IMR-90 (cell line): ENCODE measurements at regions not wholly inside any gene's neighbourhood (a gene's known extent, or its start where the extent isn't known, plus 50 kb on each side); places are given as distances from the start of the nearest gene placed in this dataset.

ENCODE experiments used
- ATAC-seq: fragments of 200-7000 bp; cut with Tn5 transposase; 2 replicates; pipeline ENCODE4 v1.9.1; 2020; ENCODE audit warnings: low read depth, mild to moderate bottlenecking, moderate library complexity
- BruUV-seq: library from RNA; stranded (reverse); fragments of 400-500 nt; replicated peaks from 2 replicates; lab custom pipeline; 2021; lab: Mats Ljungman, UMichigan
- CTCF ChIA-PET: fragments of 300-600 bp; formaldehyde crosslinking; extraction: SDS; loops from one replicate; lab custom pipeline; 2021; ENCODE audit warnings: antibody characterized with exemption; lab: Yijun Ruan, JAX
- POLR2A ChIA-PET: fragments of 300-600 bp; sonication (Branson Sonifier 250); formaldehyde crosslinking; loops from one replicate; lab custom pipeline; 2022; ENCODE audit warnings: antibody characterized with exemption; ENCODE audit not compliant: unreplicated experiment; lab: Charles Lee
- DNase-seq: peaks from one replicate; pipeline ENCODE4 v3.0.0; 2013
- H2AFZ ChIP-seq: replicated peaks from 2 replicates; pipeline ENCODE3; 2013; ENCODE audit warnings: low read length, mild to moderate bottlenecking; ENCODE audit not compliant: poor library complexity
- H2AK5ac ChIP-seq: 2 replicates; pipeline ENCODE4 v1.6.1; 2013; ENCODE audit warnings: low read depth, low read length, inconsistent platforms
- H2AK9ac ChIP-seq: replicated peaks from 2 replicates; pipeline ENCODE3; 2013; ENCODE audit warnings: mild to moderate bottlenecking, low read depth, low read length, moderate library complexity; ENCODE audit not compliant: poor library complexity
- H2BK120ac ChIP-seq: 2 replicates; pipeline ENCODE4 v1.6.1; 2013; ENCODE audit warnings: low read depth, low read length, inconsistent platforms
- H2BK15ac ChIP-seq: 3 replicates; pipeline ENCODE4 v1.6.1; 2013; ENCODE audit warnings: low read depth, low read length, inconsistent platforms
- H2BK20ac ChIP-seq: 2 replicates; pipeline ENCODE4 v1.6.1; 2013; ENCODE audit warnings: low read depth, mild to moderate bottlenecking, inconsistent platforms, low read length, moderate library complexity
- H2BK5ac ChIP-seq: 2 replicates; pipeline ENCODE4 v1.6.1; 2013; ENCODE audit warnings: mild to moderate bottlenecking, low read depth, low read length, inconsistent platforms; ENCODE audit not compliant: poor library complexity, severe bottlenecking
- H3K14ac ChIP-seq: replicated peaks from 2 replicates; pipeline ENCODE4 v1.6.1; 2013; ENCODE audit warnings: low read depth, low read length, inconsistent platforms
- H3K18ac ChIP-seq: 2 replicates; pipeline ENCODE4 v1.6.1; 2013; ENCODE audit warnings: low read depth, low read length, control low read depth
- H3K23ac ChIP-seq: 2 replicates; pipeline ENCODE4 v1.6.1; 2013; ENCODE audit warnings: low read depth, low read length, inconsistent platforms
- H3K27ac ChIP-seq: 2 replicates; pipeline ENCODE4 v1.5.1; 2013; ENCODE audit warnings: mild to moderate bottlenecking, control low read depth, low read length; ENCODE audit not compliant: insufficient read depth
- H3K27me3 ChIP-seq: 2 replicates; pipeline ENCODE4 v1.6.1; 2013; ENCODE audit warnings: low read length; ENCODE audit not compliant: control insufficient read depth, insufficient read depth
- H3K36me3 ChIP-seq: 2 replicates; pipeline ENCODE4 v1.6.1; 2013; ENCODE audit warnings: low read length, mixed read lengths; ENCODE audit not compliant: control insufficient read depth, insufficient read depth
- H3K4ac ChIP-seq: 2 replicates; pipeline ENCODE4 v1.6.1; 2013; ENCODE audit warnings: low read depth, low read length, inconsistent platforms
- H3K4me1 ChIP-seq: 2 replicates; pipeline ENCODE4 v1.6.1; 2013; ENCODE audit warnings: low read length, mixed read lengths; ENCODE audit not compliant: control insufficient read depth, insufficient read depth
- H3K4me2 ChIP-seq: 2 replicates; pipeline ENCODE4 v1.6.1; 2013; ENCODE audit warnings: low read depth, mild to moderate bottlenecking, control low read depth, low read length, moderate library complexity
- H3K4me3 ChIP-seq: 2 replicates; pipeline ENCODE4 v1.5.1; 2013; ENCODE audit warnings: low read depth, mild to moderate bottlenecking, control low read depth, low read length, moderate library complexity; ENCODE audit not compliant: insufficient read depth
- H3K56ac ChIP-seq: 2 replicates; pipeline ENCODE4 v1.6.1; 2013; ENCODE audit warnings: low read length, inconsistent platforms; ENCODE audit not compliant: insufficient read depth; ENCODE audit errors: extremely low read depth
- H3K79me1 ChIP-seq, 2 experiments: 2 replicates each; pipeline ENCODE4 v1.6.1; 2013; ENCODE audit warnings: low read length in 2 of 2, inconsistent platforms in 1 of 2, low read depth in 1 of 2
- H3K9ac ChIP-seq: 2 replicates; pipeline ENCODE4 v1.6.1; 2013; ENCODE audit warnings: low read depth, low read length, control low read depth
- H3K9me1 ChIP-seq: 2 replicates; pipeline ENCODE4 v1.6.1; 2013; ENCODE audit warnings: low read length, inconsistent platforms; ENCODE audit not compliant: insufficient read depth
- H3K9me3 ChIP-seq: 2 replicates; pipeline ENCODE4 v1.6.1; 2013; ENCODE audit warnings: low read length; ENCODE audit not compliant: control insufficient read depth, insufficient read depth
- H4K20me1 ChIP-seq: 2 replicates; pipeline ENCODE4 v1.6.1; 2013; ENCODE audit warnings: low read length, inconsistent platforms; ENCODE audit not compliant: insufficient read depth
- H4K5ac ChIP-seq: 2 replicates; pipeline ENCODE4 v1.6.1; 2013; ENCODE audit warnings: mild to moderate bottlenecking, low read depth, low read length, control low read depth
- H4K8ac ChIP-seq, 2 experiments: 2 replicates each; pipeline ENCODE4 v1.6.1; 2013; ENCODE audit warnings: low read depth in 2 of 2, low read length in 2 of 2, control low read depth in 1 of 2, inconsistent platforms in 1 of 2
- H4K91ac ChIP-seq: 2 replicates; pipeline ENCODE4 v1.6.1; 2013; ENCODE audit warnings: low read depth, low read length, inconsistent platforms; ENCODE audit not compliant: insufficient read depth
- BHLHE40 ChIP-seq: fragments of 150-350 bp; IDR thresholded peaks from 2 replicates; pipeline ENCODE4 v1.6.1; 2016; ENCODE audit warnings: mild to moderate bottlenecking, low read depth, low read length
- FOS ChIP-seq: fragments of 150-350 bp; IDR thresholded peaks from 2 replicates; pipeline ENCODE4 v1.6.1; 2016; ENCODE audit warnings: low read depth, low read length
- MAZ ChIP-seq: IDR thresholded peaks from 2 replicates; pipeline ENCODE4 v1.6.1; 2012; ENCODE audit warnings: low read depth, mild to moderate bottlenecking, low read length, improper control_type of control experiment, moderate library complexity, borderline replicate concordance
- whole genome bisulfite sequencing, 2 experiments: methylation state at CpG; one replicate each; pipeline versions ENCODE4 v1.1.5 to v1.1.7; 2013; ENCODE audit warnings: missing lambda C conversion rate in 2 of 2; ENCODE audit not compliant: insufficient read length in 1 of 2; ENCODE audit errors: extremely low coverage in 2 of 2; 5-methylcytosine and 5-hydroxymethylcytosine counted together
- dilution Hi-C: fragments of 300-500 bp; cut with HindIII; formaldehyde crosslinking; loops from one replicate; pipeline ENCODE4 v1.14.3; 2018; ENCODE audit warnings: low sequenced_read_pairs; ENCODE audit not compliant: unreplicated experiment
- in situ Hi-C: fragments of 300-500 bp; cut with MboI; formaldehyde crosslinking; loops from 3 replicates; pipeline ENCODE4 v1.14.3; 2019; ENCODE audit warnings: low sequenced_read_pairs, inconsistent platforms, mixed read lengths
- intact Hi-C: fragments of 100-400 bp; cut with micrococcal nuclease; formaldehyde crosslinking; loops from 2 replicates; pipeline ENCODE4 v1.10.0; 2022

DNA sequence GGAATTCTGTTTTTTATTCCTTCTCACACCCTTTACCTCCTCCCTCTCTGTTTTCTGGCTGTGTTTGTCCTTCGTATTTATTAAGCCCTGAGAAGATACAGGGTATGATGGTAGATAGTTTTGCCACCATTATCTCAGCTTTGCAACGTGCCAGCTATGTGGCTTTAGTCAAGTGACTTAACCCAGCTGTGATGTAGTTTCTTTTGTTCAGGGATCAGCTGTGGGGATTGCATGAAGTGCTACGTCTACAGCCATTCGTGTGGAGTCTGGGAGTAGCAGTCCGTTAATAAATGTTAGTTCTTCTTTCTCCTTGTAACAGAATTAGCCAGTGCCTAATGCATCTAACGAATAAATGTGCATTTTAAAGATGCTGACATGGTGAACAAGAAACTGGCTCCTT lies 128.4 kb downstream of the HAPSTR1 start:
- H3K9me3 ChIP-seq: no peaks in the 10 kb centered on the region
- dilution Hi-C loops: no loop called here

More for the DNA sequence above, 128.4 kb downstream of the HAPSTR1 start:
- no peak overlapping the region for H3K27ac ChIP-seq
- DNase-seq (no peak), ATAC-seq (no peak)
- no peak overlapping the region for H4K91ac ChIP-seq
- H3K18ac ChIP-seq: no peak overlapping the region
- no peak overlapping the region for H2BK15ac ChIP-seq
- no peak overlapping the region for H3K9ac ChIP-seq
- H3K79me1 ChIP-seq: no peaks in the 10 kb centered on the region
- no peak overlapping the region for H2BK120ac ChIP-seq
- no peaks in the 10 kb centered on the region for H3K27me3 ChIP-seq
- H3K36me3 ChIP-seq: no peaks in the 10 kb centered on the region
- no peak overlapping the region for H2AK9ac ChIP-seq
- H3K14ac ChIP-seq: no peak overlapping the region
- H4K8ac ChIP-seq: no peak overlapping the region
- H2AK5ac ChIP-seq: no peak overlapping the region
- ChIA-PET CTCF (no interaction called here), POLR2A (no interaction called here)
- no peak overlapping the region for H3K23ac ChIP-seq
- no peak overlapping the region for H3K4me2 ChIP-seq
- no peaks in the 10 kb centered on the region for H3K4me1 ChIP-seq
- intact Hi-C loops (no loop called here), in situ Hi-C loops (no loop called here)
- TF ChIP-seq FOS: no peak
- TF ChIP-seq BHLHE40: no peak
- no peak for TF ChIP-seq MAZ
- no peak overlapping the region for H2AFZ ChIP-seq
- BruUV-seq: no TSS peak
- H3K4ac ChIP-seq: no peak overlapping the region
- no peak overlapping the region for H2BK5ac ChIP-seq
- WGBS, 2 experiments: no CpG with 5 or more reads among the region's 6 CpGs
- no peak overlapping the region for H4K5ac ChIP-seq
- no peak overlapping the region for H2BK20ac ChIP-seq
- H4K20me1 ChIP-seq: no peaks in the 10 kb centered on the region
- no peak overlapping the region for H3K4me3 ChIP-seq
- H3K9me1 ChIP-seq: no peaks in the 10 kb centered on the region
- H3K56ac ChIP-seq: no peak overlapping the region
